ENCODE measurements at regions not wholly inside any gene's neighbourhood (a gene's known extent, or its start where the extent isn't known, plus 50 kb on each side); places are given as distances from the start of the nearest gene placed in this dataset.

DNA sequence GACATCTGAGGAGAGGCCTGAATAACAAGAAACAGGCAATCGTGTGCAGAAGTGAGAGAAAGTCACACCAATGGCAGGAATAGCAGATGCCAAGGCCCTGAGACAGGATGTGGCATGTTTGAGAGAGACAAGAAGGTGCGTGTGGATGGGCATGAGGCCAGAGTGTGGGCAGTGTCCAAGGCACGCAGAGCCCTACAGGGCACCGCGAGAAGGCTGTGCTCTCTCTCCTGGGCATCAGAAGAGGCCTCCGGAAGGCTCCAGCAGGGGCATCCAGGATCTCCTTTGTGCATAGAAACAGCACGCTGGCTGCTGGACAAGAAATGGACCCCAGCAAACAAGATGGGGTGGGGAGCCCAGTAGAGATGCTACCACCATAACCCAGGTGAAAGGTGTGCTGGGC, 239.0 kb upstream of the RAB6C start:
- TF ChIP-seq, protein P1, sequence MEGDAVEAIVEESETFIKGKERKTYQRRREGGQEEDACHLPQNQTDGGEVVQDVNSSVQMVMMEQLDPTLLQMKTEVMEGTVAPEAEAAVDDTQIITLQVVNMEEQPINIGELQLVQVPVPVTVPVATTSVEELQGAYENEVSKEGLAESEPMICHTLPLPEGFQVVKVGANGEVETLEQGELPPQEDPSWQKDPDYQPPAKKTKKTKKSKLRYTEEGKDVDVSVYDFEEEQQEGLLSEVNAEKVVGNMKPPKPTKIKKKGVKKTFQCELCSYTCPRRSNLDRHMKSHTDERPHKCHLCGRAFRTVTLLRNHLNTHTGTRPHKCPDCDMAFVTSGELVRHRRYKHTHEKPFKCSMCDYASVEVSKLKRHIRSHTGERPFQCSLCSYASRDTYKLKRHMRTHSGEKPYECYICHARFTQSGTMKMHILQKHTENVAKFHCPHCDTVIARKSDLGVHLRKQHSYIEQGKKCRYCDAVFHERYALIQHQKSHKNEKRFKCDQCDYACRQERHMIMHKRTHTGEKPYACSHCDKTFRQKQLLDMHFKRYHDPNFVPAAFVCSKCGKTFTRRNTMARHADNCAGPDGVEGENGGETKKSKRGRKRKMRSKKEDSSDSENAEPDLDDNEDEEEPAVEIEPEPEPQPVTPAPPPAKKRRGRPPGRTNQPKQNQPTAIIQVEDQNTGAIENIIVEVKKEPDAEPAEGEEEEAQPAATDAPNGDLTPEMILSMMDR (optimal IDR thresholded peaks at IDR 0.05 in 1 of 3, IDR thresholded peaks at IDR 0.05 in 1 of 3, conservative IDR thresholded peaks at IDR 0.05 in 1 of 3; ENCODE audit: extremely low read depth in 1 of 3, insufficient read depth in 2 of 3, low read length in 3 of 3), result no peak
- TF ChIP-seq EZH2 (IDR thresholded peaks at IDR 0.05; ENCODE audit: low read length), result no peak
